ENCODE measurements at regions not wholly inside any gene's neighbourhood (a gene's known extent, or its start where the extent isn't known, plus 50 kb on each side); places are given as distances from the start of the nearest gene placed in this dataset.

GRCh38 chr6:149216459-149216858, 101.1 kb upstream of the TAB2 start:
- DNase-seq (ENCODE audit: low spot score): no peak

- no peak for DNase-seq (ENCODE audit: low spot score)
Measured at GRCh38 chr6:149217466-149217888, 100.0 kb upstream of the TAB2 start.

- no peak for DNase-seq (ENCODE audit: low spot score)
Measured at GRCh38 chr6:149218471-149218870, 99.0 kb upstream of the TAB2 start.

- DNase-seq (ENCODE audit: low spot score): no peak
Measured at GRCh38 chr6:149218915-149219314, 98.6 kb upstream of the TAB2 start.

- no peak for DNase-seq (ENCODE audit: low spot score)
Measured at GRCh38 chr6:149220882-149221773, 96.4 kb upstream of the TAB2 start.

GRCh38 chr6:149221774-149222070, 95.8 kb upstream of the TAB2 start:
- DNase-seq (ENCODE audit: low spot score): no peak

- no peak for DNase-seq (ENCODE audit: low spot score)
Measured at GRCh38 chr6:149223120-149223903, 94.2 kb upstream of the TAB2 start.

GRCh38 chr6:149223904-149224351, 93.6 kb upstream of the TAB2 start:
- DNase-seq (ENCODE audit: low spot score): no peak

- DNase-seq (ENCODE audit: low spot score): no peak
Measured at GRCh38 chr6:149224399-149224798, 93.1 kb upstream of the TAB2 start.

GRCh38 chr6:149225370-149225769, 92.1 kb upstream of the TAB2 start:
- no peak for DNase-seq (ENCODE audit: low spot score)

- no peak for DNase-seq (ENCODE audit: low spot score)
Measured at GRCh38 chr6:149225946-149226345, 91.6 kb upstream of the TAB2 start.

- no peak for DNase-seq (ENCODE audit: low spot score)
Measured at GRCh38 chr6:149227796-149228195, 89.7 kb upstream of the TAB2 start.

- no peak for DNase-seq (ENCODE audit: low spot score)
Measured at GRCh38 chr6:149228311-149228955, 89.1 kb upstream of the TAB2 start.

- DNase-seq (ENCODE audit: low spot score): no peak
Measured at GRCh38 chr6:149229096-149229495, 88.4 kb upstream of the TAB2 start.

GRCh38 chr6:149230712-149231460, 86.6 kb upstream of the TAB2 start:
- DNase-seq (ENCODE audit: low spot score): no peak

- DNase-seq (ENCODE audit: low spot score): no peak
Measured at GRCh38 chr6:149231778-149232177, 85.7 kb upstream of the TAB2 start.

GRCh38 chr6:149233056-149233715, 84.3 kb upstream of the TAB2 start:
- peak; percentile 90 for DNase-seq (ENCODE audit: low spot score)

GRCh38 chr6:149234051-149234962, 83.2 kb upstream of the TAB2 start:
- DNase-seq (ENCODE audit: low spot score): peak; percentile 16

GRCh38 chr6:149235130-149235561, 82.4 kb upstream of the TAB2 start:
- DNase-seq (ENCODE audit: low spot score): peak; percentile 79

GRCh38 chr6:149236589-149236988, 80.9 kb upstream of the TAB2 start:
- no peak for DNase-seq (ENCODE audit: low spot score)
